Lower lobe of right lung (tissue), 2 donors: ENCODE measurements at regions not wholly inside any gene's neighbourhood (a gene's known extent, or its start where the extent isn't known, plus 50 kb on each side); places are given as distances from the start of the nearest gene placed in this dataset.

Experiments used
- ATAC-seq, 2 donors: fragments of 200-7000 bp; cut with Tn5 transposase; one replicate each; pipeline ENCODE4 v1.9.1; 2020 to 2022; ENCODE audit warnings: mild to moderate bottlenecking in 2 of 2, moderate library complexity in 2 of 2
- DNase-seq: peaks from one replicate; pipeline ENCODE4 v3.0.0-alpha.2; 2020
- H3K27ac ChIP-seq: fragments of 200-600 bp; one replicate; pipeline ENCODE4 v1.8.0; 2022
- H3K27me3 ChIP-seq: fragments of 200-600 bp; one replicate; pipeline ENCODE4 v1.8.0; 2022; ENCODE audit warnings: low read depth
- H3K36me3 ChIP-seq: fragments of 200-600 bp; one replicate; pipeline ENCODE4 v1.8.0; 2022; ENCODE audit warnings: mild to moderate bottlenecking
- H3K4me1 ChIP-seq: fragments of 200-600 bp; one replicate; pipeline ENCODE4 v1.8.0; 2022
- H3K4me3 ChIP-seq: fragments of 200-600 bp; one replicate; pipeline ENCODE4 v1.8.0; 2022; ENCODE audit warnings: mild to moderate bottlenecking
- H3K9me3 ChIP-seq: fragments of 200-600 bp; one replicate; pipeline ENCODE4 v1.8.0; 2022
- CTCF ChIP-seq: fragments of 200-600 bp; IDR thresholded peaks from one replicate; pipeline ENCODE4 v1.8.0; 2022; ENCODE audit warnings: antibody characterized with exemption, mild to moderate bottlenecking
- intact Hi-C: fragments of 100-400 bp; cut with DNase I; formaldehyde crosslinking; loops from one replicate; pipeline ENCODE4 v1.11.0; 2022
- donor health status: DM: no; HTN: yes; CAD: no; lungs with severe emphysema.

GRCh38 chr5:63727583-63727982 lies 234.7 kb downstream of the HTR1A start:
- no peaks in the 10 kb centered on the region for H3K9me3 ChIP-seq
- H3K36me3 ChIP-seq, result no peaks in the 10 kb centered on the region
- no peak overlapping the region for H3K27ac ChIP-seq
- DNase-seq, result no peak
- no peak overlapping the region for H3K4me3 ChIP-seq
- no peaks in the 10 kb centered on the region for H3K4me1 ChIP-seq
- intact Hi-C loops, result no loop called here
- no peak for ATAC-seq
- H3K27me3 ChIP-seq, result no peaks in the 10 kb centered on the region
- TF ChIP-seq CTCF, result no peak

GRCh38 chr5:63726496-63726895 lies 235.7 kb downstream of the HTR1A start:
- ATAC-seq, result no peak
- no peak for DNase-seq
- intact Hi-C loops, result no loop called here
- Histone ChIP-seq H3K9me3 (no peaks in the 10 kb centered on the region), H3K4me1 (no peaks in the 10 kb centered on the region), H3K4me3 (no peak overlapping the region), H3K27me3 (no peaks in the 10 kb centered on the region), H3K36me3 (no peaks in the 10 kb centered on the region), H3K27ac (no peak overlapping the region)
- TF ChIP-seq CTCF, result no peak

- H3K27ac ChIP-seq, result no peak overlapping the region
- TF ChIP-seq CTCF, result no peak
- DNase-seq (no peak), ATAC-seq (no peak)
- H3K9me3 ChIP-seq, result no peaks in the 10 kb centered on the region
- intact Hi-C loops, result no loop called here
- no peaks in the 10 kb centered on the region for H3K36me3 ChIP-seq
- H3K4me1 ChIP-seq, result no peaks in the 10 kb centered on the region
- H3K27me3 ChIP-seq, result no peaks in the 10 kb centered on the region
- no peak overlapping the region for H3K4me3 ChIP-seq
These were observed 243.1 kb downstream of the HTR1A start for GRCh38 chr5:63719147-63719546.

- ATAC-seq, result no peak
These were observed 262.0 kb downstream of the HTR1A start for GRCh38 chr5:63700241-63700640.

GRCh38 chr5:63697811-63698210 lies 264.4 kb downstream of the HTR1A start:
- no peaks in the 10 kb centered on the region for H3K27me3 ChIP-seq
- H3K27ac ChIP-seq, result no peak overlapping the region
- no peak for ATAC-seq
- intact Hi-C loops, result no loop called here
- H3K4me3 ChIP-seq, result no peak overlapping the region
- DNase-seq, result no peak
- no peaks in the 10 kb centered on the region for H3K36me3 ChIP-seq
- no peaks in the 10 kb centered on the region for H3K9me3 ChIP-seq
- H3K4me1 ChIP-seq, result no peaks in the 10 kb centered on the region
- no peak for TF ChIP-seq CTCF

More at GRCh38 chr5:63700241-63700640, 262.0 kb downstream of the HTR1A start:
- no peak overlapping the region for H3K4me3 ChIP-seq
- no peaks in the 10 kb centered on the region for H3K27me3 ChIP-seq
- DNase-seq, result no peak
- no peak overlapping the region for H3K27ac ChIP-seq
- H3K9me3 ChIP-seq, result no peaks in the 10 kb centered on the region
- no peaks in the 10 kb centered on the region for H3K4me1 ChIP-seq
- TF ChIP-seq CTCF, result no peak
- H3K36me3 ChIP-seq, result no peaks in the 10 kb centered on the region
- intact Hi-C loops, result no loop called here

- intact Hi-C loops, result no loop called here
- no peak for TF ChIP-seq CTCF
- Histone ChIP-seq H3K9me3 (no peaks in the 10 kb centered on the region), H3K27ac (no peak overlapping the region), H3K4me3 (no peak overlapping the region), H3K4me1 (no peaks in the 10 kb centered on the region), H3K27me3 (no peaks in the 10 kb centered on the region), H3K36me3 (no peaks in the 10 kb centered on the region)
- no peak for DNase-seq
- ATAC-seq, result no peak
These were observed 271.7 kb downstream of the HTR1A start for GRCh38 chr5:63690546-63690945.
